KOPT-K1 (cell line): ENCODE measurements at regions not wholly inside any gene's neighbourhood (a gene's known extent, or its start where the extent isn't known, plus 50 kb on each side); places are given as distances from the start of the nearest gene placed in this dataset.

Experiments used
- H3K27ac ChIP-seq: fragments of 200-600 bp; sonication (generic); 2 replicates; pipeline ENCODE4 v1.5.1; 2016; ENCODE audit warnings: antibody characterized with exemption, mild to moderate bottlenecking, low read depth, low read length; ENCODE audit not compliant: poor library complexity, severe bottlenecking
- H3K36me3 ChIP-seq: fragments of 200-600 bp; sonication (generic); 2 replicates; pipeline ENCODE4 v1.5.1; 2017; ENCODE audit warnings: antibody characterized with exemption, mild to moderate bottlenecking, low read length, moderate library complexity; ENCODE audit not compliant: insufficient read depth
- H3K9me3 ChIP-seq: fragments of 200-600 bp; sonication (generic); 2 replicates; pipeline ENCODE4 v1.5.1; 2017; ENCODE audit warnings: antibody characterized with exemption, low read length, mild to moderate bottlenecking; ENCODE audit not compliant: insufficient read depth, poor library complexity, severe bottlenecking

DNA sequence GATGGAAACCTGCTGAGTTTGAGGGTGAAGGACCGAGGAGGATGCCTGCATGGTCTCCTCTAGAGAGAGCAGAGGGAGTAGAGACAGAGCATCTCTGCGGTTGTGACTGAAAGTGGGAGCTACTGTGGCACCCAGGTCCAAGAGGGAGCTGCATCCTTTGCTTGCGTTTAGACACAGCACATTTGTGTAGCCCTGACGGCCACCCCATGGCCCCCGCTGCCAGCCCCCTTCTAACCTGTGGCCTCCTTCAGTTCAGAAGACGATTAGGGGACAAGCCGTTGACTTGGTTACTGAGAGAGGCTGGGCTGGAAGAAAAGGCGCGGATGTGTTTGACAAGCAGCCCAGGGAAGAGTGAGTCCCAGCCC is 690.9 kb downstream of the BRD1 start:
- H3K9me3 ChIP-seq = no peaks in the 10 kb centered on the region
- no peak overlapping the region for H3K27ac ChIP-seq
- H3K36me3 ChIP-seq = no peaks in the 10 kb centered on the region

DNA sequence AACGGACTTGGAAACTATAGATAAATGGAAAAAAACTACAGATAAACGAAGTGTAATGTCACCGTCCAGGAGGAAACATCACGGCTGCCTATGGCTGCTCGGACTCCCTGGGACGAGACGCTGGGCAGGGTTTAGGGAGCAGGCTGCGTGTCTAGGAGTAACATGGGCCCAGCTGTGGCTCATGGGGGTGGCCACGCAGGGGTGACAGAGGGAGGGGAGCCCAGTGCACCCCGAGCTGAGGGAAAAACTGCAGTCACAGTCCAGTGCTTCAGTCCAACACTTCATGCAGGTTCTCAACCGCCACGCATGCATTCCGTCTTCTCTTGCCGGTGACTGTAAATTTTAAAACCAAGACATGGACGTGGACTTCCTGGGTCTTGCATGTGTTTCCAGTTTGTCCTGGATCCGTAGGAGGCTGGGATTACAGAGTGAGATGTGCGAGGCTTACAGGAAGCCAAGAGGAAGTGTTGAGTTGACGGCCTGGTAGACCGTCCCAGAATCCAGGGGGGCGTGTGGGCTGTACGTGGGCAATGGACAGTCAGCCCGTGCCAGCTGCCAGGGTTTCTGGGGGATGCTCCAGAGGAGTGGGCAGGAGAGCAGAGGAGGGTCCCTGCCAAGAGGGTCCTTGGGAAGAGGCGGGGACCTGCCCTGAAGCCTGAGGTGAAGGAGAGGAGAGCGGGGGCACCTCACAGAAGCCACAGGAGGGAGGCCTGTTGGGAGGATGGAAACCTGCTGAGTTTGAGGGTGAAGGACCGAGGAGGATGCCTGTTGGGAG is 691.4 kb downstream of the BRD1 start:
- Histone ChIP-seq H3K27ac (no peak overlapping the region), H3K36me3 (no peaks in the 10 kb centered on the region), H3K9me3 (no peaks in the 10 kb centered on the region)

DNA sequence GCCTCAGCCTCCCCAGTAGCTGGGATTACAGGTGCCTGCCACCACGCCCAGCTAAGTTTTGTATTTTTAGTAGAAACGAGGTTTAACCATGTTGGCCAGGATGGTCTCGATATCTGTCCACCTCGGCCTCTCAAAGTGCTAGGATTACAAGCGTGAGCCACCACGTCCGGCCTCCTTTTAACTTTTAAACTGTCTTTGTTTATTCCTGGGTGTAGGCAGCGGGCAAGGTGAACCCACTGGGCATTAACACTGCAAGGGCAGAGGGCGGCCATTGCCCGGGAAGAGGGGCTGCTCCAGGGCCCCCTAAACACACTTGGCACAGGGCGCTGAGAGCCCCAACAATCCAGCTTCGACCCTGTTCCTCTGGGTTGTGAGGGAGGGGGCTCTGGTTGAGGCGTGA is 693.6 kb downstream of the BRD1 start:
- Histone ChIP-seq H3K9me3 (no peaks in the 10 kb centered on the region), H3K36me3 (no peaks in the 10 kb centered on the region), H3K27ac (no peak overlapping the region)

DNA sequence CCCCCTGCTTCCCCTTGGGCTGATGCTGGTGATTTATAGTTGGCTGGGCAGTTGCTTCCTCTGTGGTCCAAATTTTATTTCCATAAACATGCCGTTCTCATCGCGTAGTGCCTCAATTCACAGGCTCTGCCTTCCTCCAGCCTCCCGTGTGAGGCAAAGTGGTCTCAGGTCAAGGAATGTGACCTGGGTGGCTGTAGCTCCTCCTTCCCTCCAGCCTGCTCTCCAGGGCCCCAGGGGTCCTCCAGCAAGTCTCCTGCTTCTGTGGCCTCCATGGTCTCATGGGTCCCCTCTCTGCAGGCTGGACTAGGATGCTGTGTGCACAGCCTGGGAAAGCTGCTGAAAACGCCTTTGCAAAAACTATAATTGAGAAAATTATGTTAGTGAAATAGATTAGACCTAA is 694.1 kb downstream of the BRD1 start:
- no peaks in the 10 kb centered on the region for H3K36me3 ChIP-seq
- no peak overlapping the region for H3K27ac ChIP-seq

DNA sequence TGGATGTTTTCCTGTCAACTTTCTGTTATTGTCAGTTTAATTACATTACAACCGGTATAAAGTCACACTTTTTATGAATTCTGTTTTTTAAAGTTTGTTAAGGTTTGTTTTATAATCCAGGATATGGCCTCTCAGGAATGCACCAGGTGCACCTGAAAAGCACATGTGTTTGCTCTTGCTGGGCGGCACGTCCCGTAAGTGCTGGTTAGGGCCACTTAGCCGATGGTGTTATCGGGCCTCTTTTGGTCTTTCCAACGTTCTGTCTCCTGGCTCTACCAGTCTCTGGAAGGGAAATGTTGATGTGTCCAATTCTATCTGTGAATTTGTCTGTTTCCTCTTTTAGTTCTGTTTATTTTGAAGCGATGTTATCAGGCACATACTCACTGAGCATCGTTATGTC is 695.7 kb downstream of the BRD1 start:
- H3K27ac ChIP-seq = no peak overlapping the region
- no peaks in the 10 kb centered on the region for H3K9me3 ChIP-seq
- no peaks in the 10 kb centered on the region for H3K36me3 ChIP-seq

More for the DNA sequence above, 694.1 kb downstream of the BRD1 start:
- no peaks in the 10 kb centered on the region for H3K9me3 ChIP-seq

DNA sequence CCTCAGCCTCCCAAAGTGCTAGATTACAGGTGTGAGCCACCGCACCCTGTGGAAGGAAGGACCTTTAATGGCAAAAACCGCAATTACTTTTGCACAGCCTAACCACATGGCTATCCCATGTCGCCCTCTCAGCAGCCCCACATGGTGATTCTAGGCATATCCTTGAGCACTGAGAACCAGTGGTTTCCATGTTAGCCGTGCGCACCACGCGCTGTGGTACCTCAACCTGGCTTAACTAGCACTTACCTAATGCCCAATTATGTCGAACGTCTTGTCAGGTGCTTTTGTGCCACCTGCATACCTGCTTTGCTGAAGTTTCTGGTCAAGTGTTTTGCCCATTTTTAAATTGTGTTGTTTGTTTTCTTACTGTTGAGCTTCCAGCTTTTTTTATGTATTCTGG is 697.9 kb downstream of the BRD1 start:
- Histone ChIP-seq H3K9me3 (no peaks in the 10 kb centered on the region), H3K36me3 (no peaks in the 10 kb centered on the region), H3K27ac (no peak overlapping the region)

DNA sequence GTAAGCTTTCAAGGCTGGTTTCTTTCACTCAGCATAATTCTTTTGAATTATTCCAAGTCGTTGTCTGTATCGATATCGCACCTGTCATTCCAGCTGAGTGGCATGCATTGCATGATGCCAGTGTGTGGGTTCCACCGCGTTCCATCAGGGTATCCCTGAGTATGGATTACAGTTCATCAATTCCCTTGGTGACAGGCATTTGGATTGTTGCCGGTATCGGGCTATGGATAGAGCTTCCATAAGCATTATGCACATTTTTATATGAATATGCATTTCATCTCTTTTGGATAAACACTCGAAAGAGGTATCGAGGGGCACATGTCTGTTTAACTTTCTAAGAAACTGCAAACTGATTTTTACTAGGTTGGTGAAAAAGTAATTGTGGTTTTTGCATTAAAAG is 698.8 kb downstream of the BRD1 start:
- Histone ChIP-seq H3K36me3 (no peaks in the 10 kb centered on the region), H3K27ac (no peak overlapping the region), H3K9me3 (no peaks in the 10 kb centered on the region)

DNA sequence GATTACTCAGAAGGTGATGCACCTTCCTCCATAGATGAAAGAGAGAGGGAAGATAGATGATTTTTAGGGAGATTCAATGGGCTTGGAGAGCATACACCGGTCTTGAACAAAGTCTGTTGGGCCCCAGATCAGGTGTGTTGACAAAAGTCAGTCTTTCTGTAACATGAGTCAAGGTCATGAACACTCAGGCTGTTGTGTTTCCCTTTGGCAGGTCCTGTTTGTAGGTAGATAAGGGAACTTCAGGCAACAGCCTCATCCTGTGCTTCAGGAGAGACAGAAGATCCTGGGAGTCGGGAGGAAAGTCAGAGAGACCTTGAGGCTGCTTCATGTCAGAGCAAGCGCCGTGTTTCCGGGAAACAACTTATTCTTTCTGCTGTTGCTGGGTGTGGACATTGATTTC is 703.1 kb downstream of the BRD1 start:
- H3K27ac ChIP-seq = no peak overlapping the region
- no peaks in the 10 kb centered on the region for H3K9me3 ChIP-seq
- H3K36me3 ChIP-seq = no peaks in the 10 kb centered on the region

DNA sequence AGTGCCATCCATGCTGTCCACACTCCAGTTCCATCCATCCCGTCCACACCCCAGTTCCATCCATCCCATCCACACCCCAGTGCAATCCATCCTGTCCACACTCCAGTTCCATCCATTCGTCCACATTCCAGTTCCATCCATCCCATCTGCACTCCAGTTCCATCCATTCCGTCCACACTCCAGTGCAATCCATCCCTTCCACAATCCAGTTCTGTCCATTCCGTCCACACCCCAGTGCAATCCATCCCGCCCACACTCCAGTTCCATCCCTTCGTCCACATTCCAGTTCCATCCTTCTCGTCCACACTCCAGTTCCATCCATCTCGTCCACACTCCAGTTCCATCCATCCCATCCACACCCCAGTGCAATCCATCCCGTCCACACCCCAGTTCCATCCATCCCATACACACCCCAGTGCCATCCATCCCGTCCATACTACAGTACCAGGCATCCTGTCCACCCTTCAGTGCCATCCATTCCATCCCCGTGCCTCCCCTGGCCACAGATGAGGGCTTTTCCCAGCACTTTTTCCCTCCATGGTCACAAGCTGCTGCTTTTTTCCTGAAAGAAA is 704.0 kb downstream of the BRD1 start:
- Histone ChIP-seq H3K9me3 (no peaks in the 10 kb centered on the region), H3K36me3 (no peaks in the 10 kb centered on the region), H3K27ac (no peak overlapping the region)

DNA sequence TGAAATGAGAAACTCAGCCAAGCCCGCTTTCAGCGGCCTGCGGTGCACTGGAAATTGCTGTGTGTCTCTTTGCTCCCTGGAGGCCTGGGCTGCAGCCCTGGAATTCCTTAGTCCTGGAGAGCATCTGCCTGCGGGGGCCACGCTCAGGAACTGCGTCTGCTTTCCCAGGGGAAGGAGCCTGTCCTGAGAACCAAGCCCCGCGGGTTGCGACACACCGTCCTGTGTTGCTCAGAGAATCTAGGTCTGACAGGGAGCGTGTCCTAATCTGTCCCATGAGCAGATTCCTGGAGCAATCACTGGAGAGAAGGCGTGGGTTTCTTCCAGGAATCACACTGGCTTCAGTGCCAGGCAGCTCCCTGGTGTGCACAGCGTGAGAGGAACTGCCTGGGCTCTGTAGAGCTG is 708.1 kb downstream of the BRD1 start:
- H3K27ac ChIP-seq = no peak overlapping the region
- H3K9me3 ChIP-seq = no peaks in the 10 kb centered on the region
- no peaks in the 10 kb centered on the region for H3K36me3 ChIP-seq

DNA sequence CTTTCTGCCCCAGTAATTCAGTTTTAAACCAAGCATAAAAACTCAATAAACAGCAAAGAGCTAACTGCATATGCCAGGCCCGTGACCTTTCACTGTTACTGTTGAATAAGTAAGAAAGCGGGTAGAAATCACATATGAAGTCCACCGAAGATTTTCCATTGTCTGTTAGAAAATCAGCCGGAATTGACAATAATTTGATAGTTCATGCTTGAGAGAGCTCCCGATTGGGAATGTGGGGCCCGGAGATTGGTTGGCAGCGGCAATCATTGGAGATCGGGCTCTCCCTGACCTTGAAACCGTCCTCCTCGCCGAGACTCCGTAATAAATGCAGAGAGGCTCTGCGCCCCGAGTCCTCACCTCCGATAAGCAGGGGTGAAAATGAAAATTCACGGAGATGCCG is 709.6 kb downstream of the BRD1 start:
- H3K36me3 ChIP-seq = no peaks in the 10 kb centered on the region
- no peak overlapping the region for H3K27ac ChIP-seq
- H3K9me3 ChIP-seq = no peaks in the 10 kb centered on the region

DNA sequence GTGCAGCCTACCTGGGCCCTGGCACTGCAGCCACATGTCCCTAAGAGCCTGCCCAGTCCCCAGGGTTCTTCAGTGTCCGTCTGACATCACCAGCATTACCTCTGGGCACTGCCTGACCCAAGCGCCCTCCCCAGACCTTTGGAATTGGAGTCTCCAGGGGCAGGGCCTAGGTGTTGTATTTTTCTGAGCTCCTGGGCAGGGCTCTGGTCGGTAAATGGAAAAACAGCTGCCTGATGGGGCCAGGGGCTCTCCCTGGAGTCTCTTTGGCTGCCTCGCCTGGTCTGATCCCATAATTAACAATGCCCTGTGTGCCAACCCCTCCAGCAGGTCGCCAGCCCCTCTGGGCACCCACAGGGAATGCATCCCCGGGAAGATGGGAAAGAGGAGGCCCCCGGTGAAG is 710.2 kb downstream of the BRD1 start:
- no peak overlapping the region for H3K27ac ChIP-seq
- H3K9me3 ChIP-seq = no peaks in the 10 kb centered on the region
- no peaks in the 10 kb centered on the region for H3K36me3 ChIP-seq

DNA sequence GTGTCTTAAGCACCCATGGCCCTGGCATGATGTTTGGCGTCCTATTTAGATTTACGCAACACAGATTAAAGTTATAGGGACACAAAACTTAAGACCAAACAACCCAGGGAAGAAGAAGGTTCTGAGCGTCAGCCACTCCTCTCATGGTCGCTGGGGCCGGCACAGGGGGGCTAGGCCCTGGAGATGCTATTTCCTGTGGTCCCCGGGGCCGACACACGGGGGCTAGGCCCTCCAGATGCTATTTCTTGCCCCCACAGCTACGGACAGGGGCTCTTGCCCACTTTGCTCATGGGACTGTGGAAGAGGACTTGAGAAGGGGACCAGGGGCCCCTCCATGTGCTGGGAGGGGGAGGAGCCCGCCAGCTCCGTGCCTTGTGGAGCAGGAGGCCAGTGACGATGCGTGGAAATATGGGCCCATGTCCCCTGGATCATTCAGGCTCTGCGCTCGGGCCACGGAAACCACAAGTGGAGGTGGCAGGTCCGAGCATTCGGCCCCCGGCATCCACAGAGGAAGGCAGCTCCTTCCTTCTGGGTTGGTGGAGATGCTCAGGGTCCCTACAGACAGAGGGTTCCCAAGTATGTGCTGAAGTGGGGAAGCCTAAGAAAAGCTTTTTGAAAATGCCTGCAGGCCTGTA is 711.1 kb downstream of the BRD1 start:
- Histone ChIP-seq H3K9me3 (no peaks in the 10 kb centered on the region), H3K36me3 (no peaks in the 10 kb centered on the region), H3K27ac (no peak overlapping the region)

DNA sequence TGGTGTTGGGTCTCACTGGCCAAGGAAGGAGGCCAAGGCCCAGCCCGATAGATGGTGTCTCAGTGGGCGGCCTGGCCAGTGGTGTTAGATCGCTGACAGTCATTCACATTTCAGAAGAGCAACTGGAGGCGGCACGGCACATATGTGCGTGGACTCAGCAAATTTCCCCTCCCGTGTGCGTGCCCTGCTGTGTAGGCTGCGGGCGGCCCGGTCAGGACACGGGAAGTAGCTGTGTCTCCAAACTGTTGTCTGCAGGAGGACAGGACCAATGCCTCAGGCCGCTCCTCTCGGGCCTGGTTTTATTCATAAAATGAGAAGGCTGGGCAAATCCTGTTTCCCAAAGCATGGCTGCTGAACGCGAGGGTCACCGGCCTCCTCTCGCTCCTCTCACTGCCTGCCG is 711.7 kb downstream of the BRD1 start:
- no peaks in the 10 kb centered on the region for H3K36me3 ChIP-seq
- H3K9me3 ChIP-seq = no peaks in the 10 kb centered on the region
- no peak overlapping the region for H3K27ac ChIP-seq

DNA sequence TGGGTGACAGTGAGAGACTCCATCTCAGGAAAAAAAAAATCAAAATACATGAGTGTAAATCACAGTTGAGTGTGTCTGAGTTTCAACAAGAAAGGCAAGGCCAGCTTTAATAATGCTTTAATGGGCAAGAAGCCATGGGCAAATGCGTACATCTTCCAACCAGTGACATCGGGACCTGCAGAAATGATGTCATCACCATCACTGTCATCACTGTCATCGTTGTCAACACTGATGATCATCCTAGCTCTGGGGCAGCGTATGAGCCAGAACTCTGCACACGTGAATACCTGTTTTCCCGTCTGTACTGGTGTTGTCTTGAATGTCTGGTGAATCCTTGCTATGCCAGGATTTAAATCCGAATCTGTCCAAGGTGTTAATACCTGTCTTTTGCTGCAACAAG is 712.5 kb downstream of the BRD1 start:
- Histone ChIP-seq H3K36me3 (no peaks in the 10 kb centered on the region), H3K27ac (no peak overlapping the region), H3K9me3 (no peaks in the 10 kb centered on the region)

DNA sequence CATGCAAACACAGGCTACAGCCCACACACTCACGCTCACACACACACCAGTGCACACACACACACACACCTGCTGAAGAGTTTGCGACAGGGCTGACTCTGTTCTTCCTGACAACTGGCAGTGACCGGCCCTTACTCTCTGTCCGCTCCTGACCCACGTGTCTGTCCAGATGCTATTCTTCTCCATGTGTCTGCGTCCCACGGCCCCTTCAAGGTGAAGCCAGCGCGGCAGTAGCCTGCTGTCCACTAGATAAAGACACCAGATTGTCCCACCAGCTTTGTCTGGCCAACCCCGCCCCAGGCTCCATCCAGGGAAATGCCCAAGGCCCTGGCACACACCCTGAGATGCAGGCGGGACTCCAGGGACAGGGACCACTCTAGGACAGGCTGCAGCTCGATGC is 713.9 kb downstream of the BRD1 start:
- Histone ChIP-seq H3K27ac (no peak overlapping the region), H3K9me3 (no peaks in the 10 kb centered on the region), H3K36me3 (no peaks in the 10 kb centered on the region)
